Esophagus muscularis mucosa (tissue), 4 donors: ENCODE measurements at regions not wholly inside any gene's neighbourhood (a gene's known extent, or its start where the extent isn't known, plus 50 kb on each side); places are given as distances from the start of the nearest gene placed in this dataset.

Source experiments
- CTCF ChIP-seq, 3 experiments: fragments of 200-600 bp in 2 of 3; fragments of 450-650 bp in 1 of 3; sonication (generic) in 2 of 3; IDR thresholded peaks; one replicate each; pipeline ENCODE4 v1.5.1; 2017 to 2019; ENCODE audit warnings: antibody characterized with exemption in 3 of 3, mild to moderate bottlenecking in 2 of 3, moderate library complexity in 1 of 3
- EP300 ChIP-seq: sonication (generic); formaldehyde crosslinking; IDR thresholded peaks from one replicate; pipeline ENCODE4 v1.6.1; 2017; ENCODE audit warnings: antibody characterized with exemption
- POLR2A ChIP-seq: fragments of 450-650 bp; IDR thresholded peaks from one replicate; pipeline ENCODE4 v1.6.1; 2017; ENCODE audit warnings: antibody characterized with exemption, moderate library complexity, mild to moderate bottlenecking, low read depth
- POLR2AphosphoS5 ChIP-seq, 2 donors: sonication (generic); formaldehyde crosslinking; IDR thresholded peaks; one replicate each; pipeline ENCODE4 v1.6.1; 2017; ENCODE audit warnings: antibody characterized with exemption in 2 of 2

DNA sequence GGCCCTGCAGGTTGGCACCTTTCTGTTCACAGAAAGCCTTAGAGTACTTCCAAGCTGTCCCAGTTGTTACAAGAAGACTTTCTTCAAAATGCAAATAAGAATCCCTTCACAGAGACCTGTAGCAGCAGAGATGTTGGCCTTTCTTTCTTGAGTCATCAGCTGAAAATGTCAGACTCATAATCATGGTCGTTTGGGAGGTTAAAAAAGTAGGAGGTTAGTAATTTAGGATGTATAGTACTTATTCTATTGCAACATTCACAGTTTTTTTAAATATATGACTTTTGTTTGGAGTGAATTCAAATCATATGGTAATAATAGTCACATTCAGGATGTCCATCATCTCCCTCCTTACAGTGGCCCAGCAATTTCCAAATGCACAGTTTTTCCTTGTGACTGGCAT, 223.9 kb upstream of the GLI3 start:
- TF ChIP-seq POLR2AphosphoS5 (IDR thresholded peaks at IDR 0.05) (no peak), CTCF (IDR thresholded peaks at IDR 0.05) (no peak), POLR2A (no peak), EP300 (no peak)
